NCI-H1092 treated with DMSO at 0.1 percent for 48 hours (cell line): ENCODE measurements at regions not wholly inside any gene's neighbourhood (a gene's known extent, or its start where the extent isn't known, plus 50 kb on each side); places are given as distances from the start of the nearest gene placed in this dataset.

Source experiments
- DNase-seq: peaks from one replicate; lab custom pipeline; 2025; lab: John Stamatoyannopoulos, UW

GRCh38 chr7:20021066-20021465 is 196.1 kb downstream of the MACC1 start:
- DNase-seq = no peak

DNA sequence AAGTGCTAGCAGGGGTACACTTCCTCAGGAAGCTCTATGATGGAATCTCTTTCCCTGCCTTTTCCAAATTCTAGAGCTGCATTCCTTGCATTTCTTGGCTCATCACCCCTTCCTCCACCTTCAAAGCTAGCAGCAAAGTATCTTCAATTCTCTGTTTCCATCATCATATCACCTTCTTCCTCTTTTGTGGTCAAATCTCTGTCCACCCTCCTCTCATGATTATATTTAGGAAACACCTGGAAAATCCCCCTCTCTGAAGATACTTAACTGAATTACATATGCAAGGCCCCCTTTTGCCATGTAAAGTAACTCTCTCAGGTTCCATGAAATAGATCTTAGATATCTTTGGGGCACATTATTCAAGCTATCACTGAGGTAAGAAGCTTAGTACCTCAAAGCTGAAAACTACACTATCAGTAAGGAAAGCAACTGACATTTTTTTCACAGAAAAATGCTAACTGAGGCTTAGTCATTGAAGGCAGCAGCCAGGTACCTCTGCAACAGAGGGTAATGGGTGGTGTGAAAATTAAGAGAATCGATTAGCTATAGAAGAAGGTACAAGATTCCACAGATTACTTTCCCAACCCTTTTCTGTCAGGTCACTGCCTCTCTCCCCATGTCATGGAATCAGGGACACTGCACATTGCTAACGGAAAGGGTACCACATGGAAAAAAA is 197.3 kb downstream of the MACC1 start:
- DNase-seq = no peak

- DNase-seq = no peak
Measured at GRCh38 chr7:20016669-20017068, 200.5 kb downstream of the MACC1 start.

GRCh38 chr7:20013536-20013935 is 203.6 kb downstream of the MACC1 start:
- DNase-seq = no peak

DNA sequence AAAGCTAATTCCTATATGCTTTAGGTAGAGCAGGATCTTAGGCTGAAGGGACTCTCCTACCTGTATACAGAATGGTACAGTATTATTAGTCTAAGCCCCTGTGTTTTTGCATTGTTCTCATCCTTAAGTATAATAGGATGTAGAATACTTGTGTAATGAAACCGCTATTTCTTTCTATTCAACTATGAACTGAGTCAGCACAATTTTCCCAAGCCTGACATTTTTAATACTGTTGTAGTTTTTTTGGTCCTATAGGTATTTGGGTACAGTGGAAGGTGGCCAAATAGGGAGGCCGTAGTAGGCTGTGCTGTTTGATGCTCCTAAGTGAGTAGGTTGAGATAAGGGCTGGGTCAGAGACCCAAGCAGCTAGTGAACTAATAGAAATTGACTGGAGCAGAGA is 205.1 kb downstream of the MACC1 start:
- no peak for DNase-seq

- no peak for DNase-seq
Measured at GRCh38 chr7:20010877-20011276, 206.3 kb downstream of the MACC1 start.

DNA sequence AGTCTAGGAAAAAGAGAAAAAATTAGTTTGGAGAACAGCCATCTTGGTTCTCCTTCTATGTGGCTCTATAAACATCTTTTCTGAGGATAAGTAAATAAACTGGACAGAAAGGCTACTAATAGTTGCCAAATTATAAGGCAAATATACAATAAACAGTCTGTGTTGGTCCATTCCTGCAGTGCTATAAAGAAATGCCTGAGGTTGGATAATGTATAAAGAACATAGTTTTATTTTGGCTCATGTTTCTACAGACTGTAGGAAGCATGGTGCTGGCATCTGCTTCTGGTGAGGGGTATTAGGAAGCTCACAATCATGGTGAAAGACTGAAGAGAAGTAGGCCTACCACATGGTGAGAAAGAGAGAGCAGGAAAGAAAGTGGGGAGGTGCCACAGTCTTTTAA is 209.7 kb downstream of the MACC1 start:
- no peak for DNase-seq

GRCh38 chr7:20005081-20005480 is 212.1 kb downstream of the MACC1 start:
- DNase-seq = no peak

DNA sequence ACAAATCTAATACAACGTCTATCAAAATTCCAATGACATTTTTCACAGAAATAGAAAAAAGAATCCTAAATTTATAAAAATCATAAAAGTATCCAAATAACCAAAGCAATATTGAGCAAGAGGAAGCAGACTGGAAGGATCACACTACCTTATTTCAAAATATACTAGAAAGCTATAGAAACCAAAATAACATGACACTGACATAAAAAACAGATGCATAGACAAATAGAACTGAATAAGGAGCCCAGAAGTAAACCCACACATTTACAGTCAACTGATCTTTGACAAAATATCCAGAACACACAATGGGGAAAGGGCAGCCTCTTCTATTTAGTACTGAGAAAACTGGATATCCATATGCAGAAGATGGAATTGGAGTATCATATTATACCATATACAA is 217.5 kb downstream of the MACC1 start:
- no peak for DNase-seq

DNA sequence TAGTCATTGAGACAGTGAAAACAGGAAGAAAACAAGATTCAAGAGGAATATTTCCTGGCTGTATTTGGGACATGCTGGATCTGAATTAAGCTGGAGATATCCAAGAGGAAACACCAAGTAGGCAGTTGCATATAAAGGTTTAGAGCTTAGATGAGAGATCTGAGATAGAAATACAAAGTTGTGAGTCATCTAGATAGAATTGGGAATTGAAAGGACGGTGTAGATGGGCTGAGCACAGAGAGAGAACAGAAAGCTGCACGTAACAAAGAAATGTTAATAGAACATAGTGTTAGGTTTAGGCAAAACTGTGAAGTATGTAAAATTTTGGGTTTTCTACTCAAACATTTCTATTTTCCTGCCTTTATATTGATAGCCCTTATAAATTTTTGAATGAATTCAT is 218.5 kb upstream of the TMEM196 start:
- DNase-seq = no peak

GRCh38 chr7:19989906-19990305 is 216.5 kb upstream of the TMEM196 start:
- DNase-seq = no peak

DNA sequence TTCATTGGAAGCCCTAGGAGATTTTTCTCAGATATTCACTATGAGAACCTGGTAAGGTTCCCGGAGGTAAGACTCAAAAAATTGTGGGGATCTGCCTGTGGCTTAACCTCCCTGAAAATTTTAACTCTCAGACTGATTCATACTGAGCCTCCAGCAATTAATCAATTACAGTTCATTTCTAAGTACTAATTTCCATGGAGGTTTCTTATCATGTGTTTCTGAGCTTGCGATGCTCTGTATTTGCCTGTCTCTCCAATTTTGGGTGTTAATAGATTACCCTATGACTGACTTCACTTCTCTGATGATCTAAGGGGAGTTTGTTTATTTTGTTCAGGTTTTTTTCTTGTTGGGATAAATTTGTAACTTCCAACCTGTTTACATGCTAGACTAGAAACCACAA is 215.4 kb upstream of the TMEM196 start:
- DNase-seq = no peak

DNA sequence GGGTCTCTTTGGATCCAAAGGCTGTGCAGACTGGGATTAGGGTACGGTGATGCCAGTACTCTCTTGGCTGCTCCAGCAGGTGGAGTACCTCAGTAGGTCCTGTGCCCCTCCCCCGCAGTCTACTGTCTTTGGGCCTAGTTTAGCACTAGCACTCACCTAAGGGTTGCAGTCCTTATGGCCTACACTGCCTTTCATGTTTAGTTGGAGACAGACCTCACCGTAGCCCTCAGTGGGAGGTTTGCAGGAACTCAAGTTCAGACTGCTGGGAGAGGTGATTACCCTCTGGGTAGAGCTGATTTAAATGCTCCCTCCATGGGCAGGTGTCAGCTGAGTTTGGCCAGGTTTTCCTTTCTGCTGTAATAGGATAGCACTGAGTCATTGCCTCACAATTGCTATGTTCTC is 210.8 kb upstream of the TMEM196 start:
- no peak for DNase-seq

GRCh38 chr7:19982841-19983835 is 209.7 kb upstream of the TMEM196 start:
- no peak for DNase-seq

DNA sequence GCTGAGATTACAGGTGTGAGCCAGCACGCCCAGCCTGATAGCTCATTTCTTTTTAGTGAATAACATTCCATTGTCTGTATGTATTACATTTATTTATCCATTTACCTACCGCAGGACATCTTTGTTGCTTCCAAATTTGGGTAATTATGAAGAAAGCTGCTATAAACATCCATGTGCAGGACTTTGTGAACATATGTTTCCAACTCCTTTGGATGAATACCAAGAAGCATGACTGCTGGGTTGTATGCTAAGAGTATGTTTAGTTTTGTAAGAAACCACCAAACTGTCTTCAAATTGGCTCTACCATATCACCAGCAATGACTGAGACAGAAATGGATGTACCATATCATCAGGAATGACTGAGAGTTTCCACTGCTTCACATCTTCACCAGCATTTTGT is 200.2 kb upstream of the TMEM196 start:
- DNase-seq = no peak

DNA sequence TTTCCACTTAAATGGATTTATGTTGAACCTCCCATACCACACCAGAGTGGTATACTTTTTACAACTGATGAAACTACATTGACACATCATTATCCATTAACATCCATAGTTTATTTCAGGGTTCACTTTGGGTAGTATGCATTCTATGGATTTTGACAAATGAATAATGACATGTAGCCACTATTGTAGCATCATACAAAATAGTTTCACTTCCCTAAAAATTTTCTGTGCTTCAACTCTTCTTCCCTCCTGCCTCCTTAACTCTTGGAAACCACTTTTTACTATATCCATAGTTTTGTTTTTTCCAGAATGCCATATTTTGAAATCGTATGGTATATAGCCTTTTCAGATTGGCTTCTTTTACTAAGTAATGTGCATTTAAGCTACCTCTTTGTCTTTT is 199.5 kb upstream of the TMEM196 start:
- DNase-seq = no peak

- DNase-seq = no peak
Measured at GRCh38 chr7:19971956-19972355, 198.5 kb upstream of the TMEM196 start.

GRCh38 chr7:19970514-19970913 is 197.1 kb upstream of the TMEM196 start:
- no peak for DNase-seq

DNA sequence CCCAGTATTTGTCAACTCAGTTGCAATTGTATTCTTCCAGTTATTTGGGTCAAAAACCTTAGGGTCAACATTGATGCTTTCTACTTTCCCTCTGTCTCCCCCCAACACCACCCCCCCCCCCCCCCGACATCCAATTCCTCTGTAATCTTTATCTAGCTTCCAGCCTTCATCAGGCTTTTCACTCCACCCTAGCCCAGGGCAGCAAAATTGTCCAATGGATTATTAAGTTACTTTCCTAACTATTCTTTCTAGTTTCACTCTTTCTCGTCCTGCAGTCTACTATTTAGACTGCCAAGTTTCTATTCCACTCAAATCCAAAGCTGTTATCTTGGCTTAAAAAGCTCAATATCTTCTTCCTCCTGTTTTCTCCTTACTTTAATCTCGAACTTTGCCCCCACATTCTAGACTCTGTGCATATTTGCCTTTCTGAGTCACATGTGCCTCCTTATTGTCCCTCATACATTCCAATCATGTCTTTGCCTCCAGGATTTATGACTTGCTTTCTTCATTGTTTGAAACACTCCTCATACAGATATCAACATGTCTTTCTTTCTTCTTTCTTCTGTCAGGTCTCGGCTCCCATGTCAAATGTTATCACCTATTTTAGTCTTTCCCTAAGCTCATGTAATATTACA is 196.6 kb upstream of the TMEM196 start:
- no peak for DNase-seq

DNA sequence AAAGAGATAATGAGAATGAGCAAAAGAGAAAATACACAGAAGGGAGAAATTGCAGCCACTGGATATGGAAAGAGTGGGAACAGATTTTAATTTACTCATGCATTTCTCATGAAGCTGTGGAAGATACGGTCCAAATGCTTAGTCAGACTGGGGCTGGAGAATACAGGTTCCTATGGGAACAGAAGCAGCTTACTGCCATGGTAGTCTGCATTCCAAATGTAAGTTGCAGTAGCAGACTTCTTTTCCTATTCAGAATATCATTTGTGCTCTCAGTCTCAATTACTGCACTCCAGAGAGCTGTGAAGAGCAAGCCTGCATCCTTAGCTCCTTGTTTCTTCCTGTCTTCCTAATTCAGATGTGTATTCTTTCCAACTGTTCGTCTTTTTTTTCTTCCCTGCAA is 190.8 kb upstream of the TMEM196 start:
- DNase-seq = no peak

DNA sequence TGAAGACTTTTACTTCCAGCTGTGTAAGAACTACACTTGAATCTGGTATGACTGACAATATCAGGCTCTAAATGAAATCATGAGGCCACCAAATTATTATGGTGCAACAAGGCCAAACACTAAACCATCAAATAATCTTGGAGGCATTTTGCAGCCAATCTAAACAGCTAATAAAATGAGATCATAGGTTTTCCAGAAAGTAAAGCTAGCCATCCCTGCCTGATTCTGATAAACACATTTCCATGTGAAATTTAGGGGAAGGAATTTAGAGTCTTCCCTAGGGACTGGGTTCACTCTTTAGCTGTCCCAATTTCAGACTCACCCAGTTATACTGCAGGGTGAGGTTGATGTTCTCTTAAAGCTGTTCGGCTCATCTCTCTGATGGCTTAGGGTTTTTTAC is 190.3 kb upstream of the TMEM196 start:
- DNase-seq = no peak

DNA sequence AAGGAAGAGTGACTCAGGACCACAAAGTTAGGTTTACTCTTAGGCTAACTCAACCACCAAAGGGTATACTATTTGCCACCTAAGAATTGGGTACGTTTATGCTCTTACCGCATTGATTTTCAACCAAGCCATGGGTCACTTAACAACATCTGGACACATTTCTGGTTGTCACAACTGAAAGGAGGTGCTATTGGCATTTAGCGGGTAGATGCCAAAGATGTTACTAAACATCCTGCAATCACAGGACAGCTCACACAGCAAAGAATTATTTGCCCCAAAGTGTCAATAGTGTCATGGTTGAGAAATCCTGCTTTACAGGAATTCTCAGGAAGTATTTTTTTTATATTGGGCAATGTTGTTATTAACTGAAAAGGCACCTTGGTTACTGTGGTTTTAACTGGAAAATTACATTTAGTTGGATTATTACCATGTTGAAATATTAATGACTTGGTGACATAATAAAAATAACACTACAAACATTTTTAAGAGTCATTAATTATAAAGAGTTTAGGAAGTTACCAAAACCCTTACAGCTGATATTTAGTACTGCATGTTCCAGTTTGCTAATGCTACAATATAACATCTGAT is 185.0 kb upstream of the TMEM196 start:
- DNase-seq = no peak

GRCh38 chr7:19957664-19958063 is 184.2 kb upstream of the TMEM196 start:
- no peak for DNase-seq
